Epithelial cell of esophagus (primary cell): ENCODE measurements at regions not wholly inside any gene's neighbourhood (a gene's known extent, or its start where the extent isn't known, plus 50 kb on each side); places are given as distances from the start of the nearest gene placed in this dataset.

Experiments
- DNase-seq: peaks from one replicate; pipeline ENCODE4 v3.0.0; 2010; ENCODE audit warnings: low read depth
- H3K4me3 ChIP-seq: 2 replicates; pipeline ENCODE4 v1.5.1; 2011; ENCODE audit warnings: mild to moderate bottlenecking, low read length, control low read depth
- CTCF ChIP-seq: IDR thresholded peaks from 2 replicates; pipeline ENCODE4 v1.5.1; 2011; ENCODE audit warnings: low read depth, mild to moderate bottlenecking, low read length, control low read depth, inconsistent platforms; ENCODE audit not compliant: insufficient read depth; ENCODE audit errors: missing control alignments

GRCh38 chr3:23743141-23743784 lies 62.5 kb upstream of the UBE2E1 start:
- peak; percentile 10 for TF ChIP-seq CTCF
- DNase-seq: no peak

GRCh38 chr3:23746441-23746840 lies 59.3 kb upstream of the UBE2E1 start:
- no peak for TF ChIP-seq CTCF
- DNase-seq: no peak
- no peak overlapping the region for H3K4me3 ChIP-seq

More at GRCh38 chr3:23743141-23743784, 62.5 kb upstream of the UBE2E1 start:
- H3K4me3 ChIP-seq: no peak overlapping the region

- no peak for TF ChIP-seq CTCF
- no peak for DNase-seq
- H3K4me3 ChIP-seq: no peak overlapping the region
These were observed 57.9 kb upstream of the UBE2E1 start for GRCh38 chr3:23747841-23748240.

- peak; percentile 66 for DNase-seq
- TF ChIP-seq CTCF: no peak
- H3K4me3 ChIP-seq: no peak overlapping the region
These were observed 57.2 kb upstream of the UBE2E1 start for GRCh38 chr3:23748398-23749110.

- DNase-seq: no peak
- no peak overlapping the region for H3K4me3 ChIP-seq
- no peak for TF ChIP-seq CTCF
These were observed 56.1 kb upstream of the UBE2E1 start for GRCh38 chr3:23749609-23750008.

- TF ChIP-seq CTCF: no peak
- no peak overlapping the region for H3K4me3 ChIP-seq
- no peak for DNase-seq
These were observed 55.1 kb upstream of the UBE2E1 start for GRCh38 chr3:23750573-23751210.
